NCI-H2227 treated with DMSO at 0.1 percent for 48 hours (cell line): ENCODE measurements at regions not wholly inside any gene's neighbourhood (a gene's known extent, or its start where the extent isn't known, plus 50 kb on each side); places are given as distances from the start of the nearest gene placed in this dataset.
"Not testable (repeated sequence)": the region's sequence is repeated elsewhere in the genome, so short reads cannot be mapped to it uniquely, and the experiment has no call there.

Experiments used
- DNase-seq: peaks from one replicate; lab custom pipeline; 2025; lab: John Stamatoyannopoulos, UW

DNA sequence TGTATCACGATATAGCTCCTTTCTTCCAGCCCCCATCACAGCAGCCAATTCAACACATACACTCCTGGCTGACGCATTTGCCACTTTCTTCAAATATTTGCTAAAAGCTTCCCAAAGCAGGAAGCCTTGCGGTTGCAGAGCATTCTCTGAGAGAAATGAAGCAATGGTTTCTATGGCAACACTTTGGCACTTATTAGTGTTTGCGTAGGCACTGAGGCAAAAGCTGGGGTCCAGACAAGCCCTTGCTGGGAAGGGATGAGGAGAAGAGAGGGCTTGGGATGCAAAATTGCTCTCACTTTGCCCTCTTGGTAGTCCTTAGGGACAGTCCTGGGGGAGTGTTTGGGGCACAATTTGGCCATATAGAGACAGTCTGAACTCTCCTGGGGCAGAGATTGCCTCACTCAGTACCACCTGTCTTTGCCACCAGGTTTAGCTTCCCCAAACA, 55.0 kb upstream of the PAK3 start:
- DNase-seq = no peak

DNA sequence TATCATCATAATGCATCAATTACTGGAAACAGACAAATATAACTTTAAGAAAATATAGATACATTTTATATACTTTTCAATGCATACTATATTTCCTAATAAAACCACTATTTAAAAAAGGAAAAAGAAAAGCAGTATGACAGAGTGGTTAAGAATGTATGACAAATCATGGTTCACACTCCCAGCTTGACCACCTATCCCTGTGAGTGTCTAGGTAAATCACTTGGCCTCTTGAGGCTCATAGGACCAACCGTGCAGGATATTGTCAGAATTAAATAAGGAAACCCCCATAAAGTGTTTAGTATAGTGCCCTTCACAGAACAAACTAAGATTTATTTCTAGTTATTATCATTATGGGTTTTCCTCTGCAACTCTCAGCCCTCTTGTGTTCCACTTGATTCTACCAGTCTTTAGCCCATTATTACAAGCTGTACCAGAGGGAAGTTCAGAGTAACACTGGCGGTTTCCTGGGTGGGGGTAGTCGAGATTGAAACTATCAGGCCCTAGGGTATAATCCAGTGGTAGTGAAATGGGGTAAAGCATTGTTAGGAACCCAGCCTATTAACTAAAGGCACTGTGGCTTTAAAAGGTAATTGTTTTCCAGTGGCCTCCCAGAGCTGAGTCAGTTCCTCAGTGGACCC, 55.5 kb upstream of the PAK3 start:
- no peak for DNase-seq

DNA sequence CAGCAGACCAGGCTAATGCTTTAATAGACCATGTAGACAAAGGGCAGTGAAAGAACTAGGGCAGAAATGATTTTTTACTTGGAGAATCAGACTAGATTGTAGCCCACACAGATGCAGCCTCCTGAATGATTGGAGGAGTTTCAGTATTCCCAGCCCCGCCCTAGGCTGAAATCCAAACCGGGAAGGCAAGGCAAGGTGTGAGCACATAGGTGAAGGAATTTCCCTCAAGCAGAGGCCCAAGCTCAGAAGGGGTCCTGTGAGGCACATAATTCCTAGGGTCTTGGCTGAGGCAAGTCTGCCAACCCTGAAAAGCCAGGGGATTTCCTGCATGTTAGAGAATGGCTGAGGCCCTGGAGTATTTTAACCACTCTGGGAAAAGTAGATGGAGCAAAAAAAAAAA, 56.4 kb upstream of the PAK3 start:
- no peak for DNase-seq

DNA sequence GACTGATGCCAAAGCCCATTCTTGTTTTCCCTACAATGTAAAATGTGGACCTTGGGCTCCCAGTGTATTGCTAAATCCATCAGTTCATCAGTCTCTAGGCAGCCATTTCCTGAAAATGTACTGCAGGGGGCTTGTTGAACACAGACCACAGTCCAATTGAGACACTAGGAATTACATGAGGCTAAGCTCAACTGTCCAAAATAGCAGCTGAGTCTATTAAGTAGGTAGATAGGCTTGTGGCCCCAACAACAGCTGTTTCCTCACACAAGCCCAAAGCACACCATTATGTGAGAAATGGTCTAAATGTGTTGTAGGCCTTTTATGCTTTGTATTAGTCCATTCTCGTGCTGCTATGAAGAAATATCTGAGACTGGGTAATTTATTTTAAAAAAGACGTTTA, 60.0 kb upstream of the PAK3 start:
- DNase-seq = no peak

DNA sequence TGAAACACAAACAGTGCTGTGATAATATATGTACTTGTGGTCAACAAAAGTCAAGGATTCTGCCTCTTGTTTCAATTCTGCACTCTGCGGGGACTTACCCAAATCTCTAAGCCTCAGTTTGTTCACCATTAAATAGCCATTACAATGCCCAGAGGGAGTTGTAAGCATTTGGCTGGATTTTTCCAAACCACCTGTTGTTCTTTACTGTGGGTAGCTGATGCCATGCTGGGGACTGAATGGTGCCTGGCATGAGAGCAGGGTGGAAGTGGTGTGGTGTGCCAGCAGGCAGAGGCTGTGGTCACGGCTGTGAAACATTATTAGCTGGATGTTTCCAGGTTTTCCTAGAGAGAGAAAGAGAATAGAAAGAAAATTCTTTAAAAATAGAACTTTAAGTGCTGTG, 60.7 kb upstream of the PAK3 start:
- no peak for DNase-seq

DNA sequence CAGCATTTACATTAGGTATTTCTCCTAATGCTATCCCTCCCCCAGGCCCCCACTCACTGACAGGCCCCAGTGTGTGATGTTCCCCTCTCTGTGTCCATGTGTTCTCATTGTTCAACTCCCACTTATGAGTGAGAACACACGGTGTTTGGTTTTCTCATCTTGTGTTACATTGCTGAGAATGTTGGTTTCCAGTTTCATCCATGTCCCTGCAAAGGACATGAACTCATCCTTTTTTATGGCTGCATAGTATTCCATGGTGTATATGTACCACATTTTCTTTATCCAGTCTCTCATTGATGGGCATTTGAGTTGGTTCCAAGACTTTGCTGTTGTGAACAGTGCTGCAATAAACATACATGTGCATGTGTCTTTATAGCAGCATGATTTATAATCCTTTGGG, 73.0 kb upstream of the PAK3 start:
- not testable (repeated sequence) for DNase-seq

DNA sequence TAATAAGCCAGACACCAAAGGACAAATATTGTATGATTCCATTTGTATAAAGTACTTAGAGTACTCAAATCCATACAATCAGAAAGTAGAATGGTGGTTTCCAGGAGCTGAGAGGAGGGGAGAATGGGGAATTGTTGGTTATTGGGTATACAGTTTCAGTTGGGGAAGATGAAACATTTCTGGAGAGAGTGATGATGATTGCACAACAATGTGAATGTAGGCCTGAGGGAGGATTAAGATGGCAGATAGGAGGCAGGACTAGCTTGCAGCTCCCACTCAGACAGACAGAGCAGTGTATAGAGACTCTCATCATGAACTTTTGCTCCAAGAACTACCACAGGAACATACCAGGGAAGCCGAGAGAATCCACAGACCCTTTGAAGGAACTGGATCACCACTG, 75.7 kb upstream of the PAK3 start:
- DNase-seq = no peak

DNA sequence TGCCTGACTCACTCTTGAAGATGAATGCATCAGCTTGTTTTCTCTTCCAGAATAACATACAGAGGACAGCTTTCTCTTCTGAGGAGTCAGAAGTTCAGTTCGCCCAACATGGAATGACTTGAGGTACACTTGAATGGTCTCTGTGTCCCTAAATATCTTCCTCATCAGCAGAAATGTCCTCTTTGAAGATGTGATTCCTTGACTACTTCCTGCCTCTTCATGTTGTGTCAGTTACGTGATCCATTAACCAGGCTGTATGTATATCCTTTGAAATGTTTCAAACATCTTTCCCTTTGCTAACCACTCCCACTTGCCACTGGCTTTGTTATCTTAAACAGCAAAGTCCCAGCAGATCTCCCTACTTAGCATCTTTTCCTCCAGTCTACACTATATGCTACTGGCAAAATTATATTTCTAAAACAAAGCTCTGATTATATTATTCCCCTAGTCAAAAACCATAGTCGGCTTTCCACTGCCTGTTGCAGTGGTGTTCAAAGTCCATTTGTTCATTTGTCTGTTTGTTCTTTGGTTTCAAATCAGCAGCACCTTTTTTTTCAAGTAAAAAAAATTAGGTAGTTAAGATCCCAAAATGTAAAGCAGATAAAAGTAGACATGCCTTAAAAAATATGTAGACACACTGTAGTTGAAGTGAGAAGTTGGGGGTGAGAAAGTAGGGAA, 82.1 kb upstream of the PAK3 start:
- DNase-seq = no peak

DNA sequence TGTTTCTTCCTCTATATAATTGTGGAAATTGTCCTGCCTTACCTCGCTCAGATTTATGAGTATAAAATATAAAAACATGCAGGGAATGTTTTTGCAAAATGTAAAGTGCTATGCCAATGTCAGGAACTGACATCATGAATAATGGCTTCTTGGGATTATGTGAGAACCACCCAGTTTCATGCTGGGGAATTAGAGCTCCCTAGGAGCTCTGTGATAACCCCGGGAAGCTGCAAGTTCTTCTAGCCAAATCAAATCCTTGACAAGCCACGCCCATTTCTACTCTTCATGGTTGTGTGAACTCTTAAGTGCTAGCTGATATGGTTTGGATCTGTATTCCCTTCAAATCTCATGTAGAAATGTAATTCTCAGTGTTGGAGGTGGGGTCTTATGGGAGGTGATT, 85.9 kb upstream of the PAK3 start:
- DNase-seq = no peak

DNA sequence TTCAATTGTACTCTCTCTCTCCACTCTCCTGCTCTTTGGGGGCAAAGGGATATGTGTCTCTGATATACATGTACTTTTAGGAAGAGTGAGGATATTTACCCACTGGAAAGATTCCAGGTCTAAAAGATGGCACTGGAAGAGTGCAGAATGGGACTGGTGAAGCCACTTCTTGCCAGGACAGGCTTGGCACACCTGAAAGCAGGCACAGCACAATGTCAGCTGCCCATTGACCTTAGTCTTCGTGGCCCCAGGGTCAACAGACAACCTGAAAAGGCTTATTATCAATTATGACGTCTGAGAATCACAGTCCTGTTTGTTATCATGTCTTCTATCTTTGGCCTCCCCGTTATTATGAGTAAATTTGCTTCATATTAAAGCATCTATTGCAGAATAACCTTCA, 86.7 kb upstream of the PAK3 start:
- DNase-seq = no peak

DNA sequence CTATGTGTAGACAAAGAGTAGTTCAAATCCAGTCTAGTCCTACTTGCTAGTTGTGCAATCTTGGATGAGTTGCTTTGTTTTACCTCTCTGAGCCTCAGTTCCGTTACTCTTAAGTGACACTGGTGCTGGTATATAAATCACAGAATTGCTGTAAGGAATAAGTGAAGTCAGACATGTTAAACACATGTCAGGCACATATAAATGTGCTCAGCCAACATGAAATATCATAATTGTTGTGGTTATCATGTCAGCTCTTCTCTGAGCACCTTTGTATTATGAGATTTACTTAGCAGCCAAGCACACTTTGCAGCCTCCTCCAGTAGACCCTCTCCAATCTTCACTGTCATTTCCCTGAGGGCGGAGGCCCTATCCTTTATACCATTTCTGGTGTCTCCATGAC, 87.9 kb upstream of the PAK3 start:
- DNase-seq = no peak

DNA sequence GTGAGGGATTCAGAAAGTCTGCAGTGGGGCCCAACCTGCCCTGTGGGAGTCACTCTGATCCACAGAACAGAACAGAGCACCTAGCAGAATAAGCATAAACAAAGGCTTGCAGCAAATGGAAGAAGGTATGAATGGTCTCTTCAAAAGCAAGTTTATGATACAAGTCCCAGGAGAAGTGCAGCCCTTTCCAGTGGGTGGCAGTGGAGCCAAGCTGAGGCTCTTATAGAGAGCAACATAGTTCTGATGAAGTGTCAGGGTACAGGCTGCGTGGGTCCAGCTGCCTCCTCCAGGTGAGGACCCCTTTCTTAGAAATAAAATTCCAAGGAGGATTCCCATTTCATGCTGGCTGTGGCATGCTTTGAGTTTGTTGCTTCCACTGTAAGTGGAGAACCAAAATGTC, 88.8 kb upstream of the PAK3 start:
- no peak for DNase-seq

DNA sequence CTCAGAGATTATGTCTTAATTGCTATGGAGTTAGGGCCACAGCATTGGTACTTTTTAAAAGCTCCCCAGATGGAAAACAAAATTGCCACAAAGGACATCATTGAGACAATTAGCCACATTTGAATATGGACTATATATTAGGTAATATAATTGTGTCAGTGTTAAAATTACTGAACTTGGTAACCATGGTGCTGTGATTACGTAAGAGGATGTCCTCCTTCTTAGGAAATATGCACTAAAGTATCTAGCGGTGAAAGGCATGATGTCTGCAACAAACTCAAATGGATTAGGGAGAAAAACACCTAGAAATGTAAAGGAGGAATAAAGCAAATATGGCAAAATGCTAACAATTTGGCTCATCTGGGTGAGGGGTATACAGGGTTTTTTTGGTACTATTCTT, 89.9 kb upstream of the PAK3 start:
- no peak for DNase-seq

DNA sequence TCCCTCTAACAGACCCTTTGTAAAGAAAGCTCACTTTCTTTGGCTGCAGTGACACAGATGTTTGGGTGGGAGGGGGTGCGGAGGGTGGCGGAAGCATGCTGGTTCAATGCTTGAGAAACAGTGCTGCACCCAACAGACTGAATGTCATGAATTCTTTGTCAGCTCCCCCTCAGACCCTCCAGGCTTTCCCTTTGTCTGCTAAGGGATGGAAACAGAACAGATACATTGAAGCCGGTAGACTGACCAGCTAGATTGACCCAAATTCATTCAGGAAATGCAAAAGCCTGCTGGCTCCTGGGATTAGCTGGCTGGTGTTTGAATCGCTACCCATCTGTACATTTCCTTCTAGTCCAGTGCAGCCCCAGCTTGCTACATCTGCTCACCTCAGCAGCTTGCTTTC, 90.8 kb upstream of the PAK3 start:
- no peak for DNase-seq

DNA sequence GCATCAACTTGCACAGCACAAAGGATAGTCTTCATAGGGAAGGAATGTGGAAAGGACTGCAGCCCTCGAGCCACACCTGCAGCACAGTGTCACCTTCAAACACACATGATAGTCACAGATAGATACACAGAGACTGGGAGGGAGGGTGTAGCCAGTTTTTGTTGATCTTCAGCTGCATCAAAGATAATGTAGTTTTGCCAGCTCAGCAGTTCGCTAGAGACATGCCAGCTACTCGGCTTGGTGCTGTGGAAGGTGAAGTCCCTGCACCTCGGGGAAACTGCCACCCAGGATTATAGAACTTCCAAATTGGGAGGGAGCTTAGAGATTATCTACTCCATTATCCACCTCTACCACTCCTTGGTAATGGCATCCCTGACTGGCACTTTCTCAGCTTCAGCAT, 92.9 kb upstream of the PAK3 start:
- no peak for DNase-seq

DNA sequence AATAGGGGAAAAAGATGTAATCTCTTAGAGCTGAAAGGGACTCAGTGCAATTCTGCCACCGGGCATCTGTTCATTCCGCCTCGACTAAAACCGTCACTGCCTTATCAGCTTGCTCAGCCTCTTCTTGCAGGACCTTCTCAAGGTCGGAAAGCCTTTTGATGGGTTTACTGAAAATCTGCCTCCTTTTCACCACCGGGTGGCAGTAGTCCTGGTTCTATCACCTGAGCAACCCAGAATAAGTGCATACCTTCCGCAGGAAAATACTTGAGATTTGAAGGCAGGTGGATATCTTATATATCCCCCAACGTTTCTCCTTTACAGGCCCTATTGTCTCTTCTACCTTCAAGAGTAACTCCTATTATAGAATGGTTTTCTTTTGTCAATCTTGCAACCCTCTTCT, 103.4 kb upstream of the PAK3 start:
- peak; percentile 17 for DNase-seq

DNA sequence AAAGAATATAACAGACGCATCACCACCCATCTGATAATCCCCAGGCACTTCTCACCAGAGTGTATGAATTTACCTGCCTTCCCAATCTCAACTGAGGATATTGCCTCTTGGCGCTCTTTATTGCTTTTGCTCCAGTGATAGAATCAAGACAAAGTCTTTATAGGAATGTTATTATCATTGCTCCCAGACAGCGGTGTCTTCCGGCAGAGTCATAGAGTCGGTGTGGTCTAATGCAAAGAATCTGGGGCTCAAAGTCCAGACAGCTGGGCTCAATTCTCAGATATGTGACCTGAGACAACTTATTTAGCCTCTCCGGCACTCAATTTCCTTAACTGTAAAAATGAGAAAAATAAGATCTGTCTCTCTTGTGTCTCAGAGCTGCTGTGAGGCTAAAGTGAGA, 106.1 kb upstream of the PAK3 start:
- DNase-seq = no peak

DNA sequence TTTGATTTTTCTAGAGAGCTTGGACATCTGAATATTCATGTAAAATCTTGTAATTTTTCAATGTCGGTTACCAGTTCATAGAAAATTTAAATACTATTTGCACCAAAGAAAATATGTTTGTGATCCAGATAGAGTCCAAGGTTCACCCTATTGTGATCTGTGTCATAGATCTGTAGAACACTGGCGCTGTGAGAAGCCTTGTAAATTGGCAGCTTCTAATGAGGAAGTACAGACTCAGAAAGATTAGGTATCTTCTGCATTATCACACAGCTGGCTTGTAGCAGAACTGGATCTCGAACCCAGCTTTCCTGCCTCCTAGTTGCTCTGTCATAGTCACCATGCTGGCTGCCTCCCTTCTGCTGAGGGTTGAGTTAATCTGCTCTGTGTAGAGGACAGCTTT, 106.5 kb upstream of the PAK3 start:
- no peak for DNase-seq

DNA sequence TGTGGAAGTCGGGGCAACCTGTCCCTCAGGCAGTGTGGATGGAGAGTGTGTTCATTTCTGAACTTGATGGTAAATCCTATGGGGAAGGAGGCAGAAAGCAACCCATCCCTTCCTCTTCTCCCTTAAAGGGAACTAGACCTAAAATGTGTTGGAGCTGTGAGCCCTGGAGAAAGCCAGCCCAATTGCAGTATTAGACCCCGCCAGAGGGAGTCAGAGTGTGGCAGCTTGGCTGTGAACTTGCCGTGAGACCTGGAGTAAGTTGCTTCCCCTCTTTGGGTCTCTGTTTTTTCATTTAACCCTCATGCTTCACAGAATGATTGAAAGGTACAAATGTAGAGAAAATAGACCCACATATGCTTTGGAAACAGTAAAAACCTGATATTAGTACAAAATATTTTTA, 108.7 kb upstream of the PAK3 start:
- DNase-seq = no peak

DNA sequence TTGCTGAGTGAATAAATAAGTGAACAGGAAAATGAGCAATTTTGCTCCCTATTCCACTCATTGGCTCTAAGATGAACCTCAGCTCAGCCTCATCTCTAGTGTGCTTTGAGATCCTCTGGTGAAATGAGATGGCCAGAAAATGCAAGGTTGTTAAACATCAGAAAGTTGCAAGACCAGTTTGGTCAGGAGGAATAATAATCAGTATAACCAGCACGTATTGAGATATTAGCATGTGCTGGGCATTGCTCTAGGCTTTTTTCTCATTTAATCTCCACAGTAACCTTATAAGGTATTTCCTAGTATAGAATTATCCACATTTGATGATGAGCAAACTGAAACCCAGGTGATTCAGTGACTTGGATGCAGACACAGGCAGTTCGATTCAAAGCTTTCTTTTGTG, 110.5 kb upstream of the PAK3 start:
- DNase-seq = no peak

DNA sequence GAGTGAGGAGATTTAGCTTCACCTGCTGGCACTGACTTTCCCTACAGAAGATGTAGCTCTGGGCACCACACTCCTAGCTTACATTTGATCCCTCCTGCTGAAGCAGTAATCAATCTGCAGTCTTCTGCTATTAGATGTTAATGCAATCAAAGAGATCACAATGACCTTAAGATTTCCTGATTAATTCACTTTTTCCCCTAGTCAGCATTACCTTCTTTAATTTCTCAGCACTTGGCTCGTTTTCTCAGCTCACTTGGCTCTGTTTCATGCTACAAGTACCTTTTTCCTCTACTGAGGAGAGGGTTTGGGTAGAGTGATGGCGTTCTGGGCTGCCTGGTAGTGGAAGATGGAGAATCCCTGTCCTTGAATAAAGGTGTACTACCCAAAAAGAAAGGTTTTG, 113.0 kb upstream of the PAK3 start:
- DNase-seq = no peak

DNA sequence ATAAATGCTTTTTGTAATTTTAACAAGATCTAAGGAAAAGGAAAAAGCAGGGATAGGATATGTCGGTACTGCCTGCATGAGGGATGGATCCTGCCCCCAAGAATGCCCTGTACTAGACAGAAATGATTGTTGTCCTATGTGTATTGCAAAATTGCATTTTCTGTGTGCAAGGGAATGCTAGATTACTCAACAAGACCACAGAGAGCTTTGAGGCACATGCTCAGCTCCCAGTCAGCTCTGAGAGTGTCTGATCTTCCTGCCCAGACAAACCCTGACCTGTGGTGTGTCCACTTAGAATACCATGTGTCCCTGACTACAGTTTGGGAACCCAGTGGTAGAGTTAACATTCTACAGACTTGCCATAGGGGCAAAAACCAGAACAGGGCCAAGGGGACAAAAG, 129.2 kb upstream of the PAK3 start:
- DNase-seq = no peak

DNA sequence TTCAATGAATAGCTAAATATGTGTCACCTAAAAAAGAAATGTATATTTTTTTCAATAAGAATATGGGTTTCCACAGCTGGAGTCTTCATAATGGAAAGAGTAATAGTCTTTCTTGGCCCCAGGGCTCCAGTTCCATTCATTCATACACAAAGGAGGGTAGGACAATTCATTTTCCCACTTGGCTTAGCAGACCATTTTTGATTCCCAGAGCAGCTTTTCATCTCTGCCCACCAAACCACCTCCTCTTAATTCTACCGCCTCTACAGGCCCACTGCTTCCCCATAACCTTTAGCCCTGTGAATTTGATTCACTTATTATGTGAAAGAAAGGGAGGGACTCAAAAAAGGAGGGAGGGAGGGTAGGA, 129.9 kb upstream of the PAK3 start:
- no peak for DNase-seq

DNA sequence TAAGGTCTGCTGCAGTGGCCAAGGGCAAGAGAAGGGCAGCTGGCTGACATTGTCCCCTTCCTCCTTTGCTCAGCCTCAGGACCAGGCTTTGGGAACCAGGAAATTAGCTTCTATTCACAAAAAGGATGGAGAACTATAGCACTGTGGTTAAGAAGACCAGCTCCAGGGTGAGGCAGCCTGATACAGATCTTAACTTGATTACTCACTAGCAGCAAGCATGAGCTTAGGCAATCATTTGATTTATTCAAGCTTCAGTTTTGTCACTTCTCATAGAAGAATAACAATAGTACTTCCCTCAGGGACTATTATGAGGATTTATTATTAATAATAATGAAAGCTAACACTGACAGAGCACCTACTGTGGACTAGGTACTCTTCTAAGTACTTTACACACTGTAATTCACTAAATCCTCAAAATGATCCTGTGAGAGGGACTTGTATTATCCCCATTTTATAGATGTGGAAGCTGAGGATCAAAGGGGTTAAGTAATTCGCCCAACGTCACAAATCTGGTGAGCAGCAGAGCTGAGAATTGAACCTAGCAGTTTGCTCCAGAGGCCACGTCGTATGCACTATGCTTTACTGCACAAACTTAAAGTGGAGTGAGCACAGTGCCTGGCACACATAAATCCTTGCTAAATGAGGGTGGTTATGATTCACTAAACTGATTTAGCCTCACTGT, 130.4 kb upstream of the PAK3 start:
- DNase-seq = no peak
